Caco-2 (cell line): ENCODE measurements at regions not wholly inside any gene's neighbourhood (a gene's known extent, or its start where the extent isn't known, plus 50 kb on each side); places are given as distances from the start of the nearest gene placed in this dataset.

Experiments
- BruUV-seq: library from RNA; stranded (reverse); fragments of 400-500 nt; replicated peaks from 2 replicates; lab custom pipeline; 2021; lab: Mats Ljungman, UMichigan
- CTCF ChIA-PET: fragments of 300-600 bp; sonication (Branson Sonifier 250); formaldehyde crosslinking; loops from one replicate; lab custom pipeline; 2022; ENCODE audit warnings: antibody characterized with exemption; lab: Charles Lee
- POLR2A ChIA-PET: fragments of 300-600 bp; sonication (Branson Sonifier 250); formaldehyde crosslinking; loops from one replicate; lab custom pipeline; 2022; ENCODE audit warnings: antibody characterized with exemption; lab: Charles Lee
- DNase-seq, 2 experiments: peaks; one replicate each; pipeline versions ENCODE4 v3.0.0 to v3.0.0-alpha.2; 2020 to 2022
- H3K27me3 ChIP-seq: replicated peaks from 2 replicates; pipeline ENCODE4 v1.6.0; 2011; ENCODE audit warnings: low read length; ENCODE audit not compliant: control insufficient read depth, insufficient read depth
- H3K36me3 ChIP-seq: 2 replicates; pipeline ENCODE4 v1.5.1; 2011; ENCODE audit warnings: low read length; ENCODE audit not compliant: control insufficient read depth, insufficient read depth
- H3K4me1 ChIP-seq: fragments of 250-450 bp; sonication (Bioruptor Pico); 2 replicates; pipeline ENCODE4 v1.5.1; 2020; ENCODE audit warnings: mild to moderate bottlenecking
- H3K4me3 ChIP-seq: 2 replicates; pipeline ENCODE4 v1.5.1; 2011; ENCODE audit warnings: low read depth, mild to moderate bottlenecking, control low read depth, low read length
- H3K9me3 ChIP-seq: fragments of 250-450 bp; sonication (Bioruptor Pico); 2 replicates; pipeline ENCODE4 v1.5.1; 2020; ENCODE audit warnings: mild to moderate bottlenecking, moderate library complexity
- H3K27ac Mint-ChIP-seq: one replicate; pipeline ENCODE4 v1.8.0; 2022; ENCODE audit warnings: mixed read lengths; ENCODE audit not compliant: unreplicated experiment
- H3K27me3 Mint-ChIP-seq: one replicate; pipeline ENCODE4 v1.8.0; 2022; ENCODE audit warnings: mixed read lengths; ENCODE audit not compliant: insufficient read depth, unreplicated experiment
- H3K36me3 Mint-ChIP-seq: one replicate; pipeline ENCODE4 v1.8.0; 2022; ENCODE audit warnings: mild to moderate bottlenecking, mixed read lengths; ENCODE audit not compliant: insufficient read depth, unreplicated experiment
- H3K4me1 Mint-ChIP-seq: one replicate; pipeline ENCODE4 v1.8.0; 2022; ENCODE audit warnings: low read depth, mixed read lengths; ENCODE audit not compliant: unreplicated experiment
- H3K4me3 Mint-ChIP-seq: one replicate; pipeline ENCODE4 v1.8.0; 2022; ENCODE audit warnings: mild to moderate bottlenecking, moderate library complexity, mixed read lengths; ENCODE audit not compliant: unreplicated experiment
- H3K9me3 Mint-ChIP-seq: one replicate; pipeline ENCODE4 v1.8.0; 2022; ENCODE audit warnings: mixed read lengths; ENCODE audit not compliant: unreplicated experiment
- CTCF ChIP-seq, 2 experiments: fragments of 200-600 bp in 1 of 2; IDR thresholded peaks; 1 replicate in 1 of 2; 2 replicates in 1 of 2; pipeline versions ENCODE4 v1.5.1 to v1.8.0; 2011 to 2022; ENCODE audit warnings: antibody characterized with exemption in 1 of 2, control low read depth in 1 of 2, inconsistent platforms in 1 of 2, low read depth in 1 of 2, low read length in 1 of 2, mild to moderate bottlenecking in 1 of 2, moderate library complexity in 1 of 2; ENCODE audit not compliant: insufficient read depth in 1 of 2, severe bottlenecking in 1 of 2, unreplicated experiment in 1 of 2
- intact Hi-C: fragments of 100-400 bp; cut with micrococcal nuclease; formaldehyde crosslinking; loops from one replicate; pipeline ENCODE4 v1.10.0; 2022; ENCODE audit not compliant: unreplicated experiment

- no peaks in the 10 kb centered on the region for H3K36me3 ChIP-seq
- no peak for DNase-seq
- no peaks in the 10 kb centered on the region for H3K36me3 Mint-ChIP-seq
- ChIA-PET POLR2A (no interaction called here), CTCF (no interaction called here)
- TF ChIP-seq CTCF (IDR thresholded peaks at IDR 0.05; ENCODE audit: insufficient read depth in 1 of 2, low read depth in 1 of 2, low read length in 1 of 2, severe bottlenecking in 1 of 2, unreplicated experiment in 1 of 2), result no peak
- H3K27ac Mint-ChIP-seq, result no peak overlapping the region
- no peaks in the 10 kb centered on the region for H3K9me3 ChIP-seq
- H3K4me1 Mint-ChIP-seq, result peaks cover 18% of the 10 kb centered on the region
- peaks cover 22% of the 10 kb centered on the region for H3K4me1 ChIP-seq
- intact Hi-C loops, result loop anchor here (10.0 kb wide), 1 partner anchor 414 kb away; no protein-coding TSS in a partner anchor
- H3K27me3 ChIP-seq, result no peaks in the 10 kb centered on the region
- H3K27me3 Mint-ChIP-seq, result no peaks in the 10 kb centered on the region
- BruUV-seq, result no TSS peak
- no peaks in the 10 kb centered on the region for H3K9me3 Mint-ChIP-seq
- H3K4me3 Mint-ChIP-seq, result no peak overlapping the region
- no peak overlapping the region for H3K4me3 ChIP-seq
Observed at GRCh38 chr5:96340357-96340756, 92.7 kb downstream of the PCSK1 start.

- Mint-ChIP-seq H3K9me3 (no peaks in the 10 kb centered on the region), H3K4me3 (no peak overlapping the region), H3K27me3 (no peaks in the 10 kb centered on the region), H3K4me1 (peaks cover 18% of the 10 kb centered on the region), H3K27ac (no peak overlapping the region), H3K36me3 (no peaks in the 10 kb centered on the region)
- ChIA-PET POLR2A (no interaction called here), CTCF (no interaction called here)
- no peak for TF ChIP-seq CTCF (IDR thresholded peaks at IDR 0.05; ENCODE audit: insufficient read depth in 1 of 2, low read depth in 1 of 2, low read length in 1 of 2, severe bottlenecking in 1 of 2, unreplicated experiment in 1 of 2)
- Histone ChIP-seq H3K27me3 (no peaks in the 10 kb centered on the region), H3K36me3 (no peaks in the 10 kb centered on the region), H3K4me1 (peaks cover 22% of the 10 kb centered on the region), H3K9me3 (no peaks in the 10 kb centered on the region), H3K4me3 (no peak overlapping the region)
- BruUV-seq, result no TSS peak
- DNase-seq, result no peak
- intact Hi-C loops, result loop anchor here (5.0 to 10.0 kb wide), 3 partner anchors 268 to 693 kb away; partner anchors contain the start of gene RFESD
Observed at GRCh38 chr5:96339862-96340261, 93.2 kb downstream of the PCSK1 start.

GRCh38 chr5:96338624-96339415, 94.2 kb downstream of the PCSK1 start:
- Mint-ChIP-seq H3K4me1 (peaks cover 18% of the 10 kb centered on the region), H3K27me3 (no peaks in the 10 kb centered on the region), H3K9me3 (no peaks in the 10 kb centered on the region), H3K36me3 (no peaks in the 10 kb centered on the region), H3K4me3 (no peak overlapping the region), H3K27ac (no peak overlapping the region)
- no peak for TF ChIP-seq CTCF (IDR thresholded peaks at IDR 0.05; ENCODE audit: insufficient read depth in 1 of 2, low read depth in 1 of 2, low read length in 1 of 2, severe bottlenecking in 1 of 2, unreplicated experiment in 1 of 2)
- no peak overlapping the region for H3K4me3 ChIP-seq
- H3K27me3 ChIP-seq, result no peaks in the 10 kb centered on the region
- DNase-seq, result no peak
- ChIA-PET POLR2A (no interaction called here), CTCF (no interaction called here)
- no TSS peak for BruUV-seq
- no peaks in the 10 kb centered on the region for H3K36me3 ChIP-seq
- H3K9me3 ChIP-seq, result no peaks in the 10 kb centered on the region
- H3K4me1 ChIP-seq, result peaks cover 22% of the 10 kb centered on the region
- intact Hi-C loops, result loop anchor here (5.0 kb wide), 2 partner anchors 267 to 692 kb away; partner anchors contain the start of gene RFESD
